ENCODE measurements at regions not wholly inside any gene's neighbourhood (a gene's known extent, or its start where the extent isn't known, plus 50 kb on each side); places are given as distances from the start of the nearest gene placed in this dataset.
"Not testable (repeated sequence)": the region's sequence is repeated elsewhere in the genome, so short reads cannot be mapped to it uniquely, and the experiment has no call there.

- H3K27me3 ChIP-seq (replicated peaks); H3K27ac ChIP-seq; DNase-seq; H3K36me3 ChIP-seq (replicated peaks); in situ Hi-C loops (cut with HindIII; ENCODE audit: low pct_ligation_motif_present, low sequenced_read_pairs); H3K4me3 ChIP-seq (ENCODE audit: low read depth, low read length): not testable (repeated sequence)
These were observed 76.4 kb upstream of the FRG2C start for GRCh38 chr3:75587695-75588094.

- DNase-seq; H3K27me3 ChIP-seq (replicated peaks); H3K27ac ChIP-seq; H3K36me3 ChIP-seq (replicated peaks); H3K4me3 ChIP-seq (ENCODE audit: low read depth, low read length); in situ Hi-C loops (cut with HindIII; ENCODE audit: low pct_ligation_motif_present, low sequenced_read_pairs): not testable (repeated sequence)
These were observed 73.7 kb upstream of the FRG2C start for GRCh38 chr3:75590382-75590781.

- H3K27ac ChIP-seq; H3K36me3 ChIP-seq (replicated peaks); DNase-seq; H3K27me3 ChIP-seq (replicated peaks); H3K4me3 ChIP-seq (ENCODE audit: low read depth, low read length); in situ Hi-C loops (cut with HindIII; ENCODE audit: low pct_ligation_motif_present, low sequenced_read_pairs): not testable (repeated sequence)
These were observed 59.7 kb upstream of the FRG2C start for GRCh38 chr3:75604286-75604934.

GRCh38 chr3:75607996-75608395 lies 56.1 kb upstream of the FRG2C start:
- DNase-seq; H3K27ac ChIP-seq; H3K36me3 ChIP-seq (replicated peaks); H3K27me3 ChIP-seq (replicated peaks); H3K4me3 ChIP-seq (ENCODE audit: low read depth, low read length); in situ Hi-C loops (cut with HindIII; ENCODE audit: low pct_ligation_motif_present, low sequenced_read_pairs): not testable (repeated sequence)

- in situ Hi-C loops (cut with HindIII; ENCODE audit: low pct_ligation_motif_present, low sequenced_read_pairs); H3K4me3 ChIP-seq (ENCODE audit: low read depth, low read length); DNase-seq; H3K36me3 ChIP-seq (replicated peaks); H3K27me3 ChIP-seq (replicated peaks); H3K27ac ChIP-seq: not testable (repeated sequence)
These were observed 54.5 kb upstream of the FRG2C start for GRCh38 chr3:75609598-75609997.

- Histone ChIP-seq H3K27ac (no peak overlapping the region), H3K4me3 (ENCODE audit: low read depth, low read length) (no peak overlapping the region), H3K27me3 (replicated peaks) (no peaks in the 10 kb centered on the region), H3K36me3 (replicated peaks) (no peaks in the 10 kb centered on the region)
- TF ChIP-seq CTCF (IDR thresholded peaks at IDR 0.05; ENCODE audit: low read depth, low read length, missing control alignments) = no peak
- DNase-seq = no peak
- in situ Hi-C loops (cut with HindIII; ENCODE audit: low pct_ligation_motif_present, low sequenced_read_pairs) = no loop called here
These were observed 53.4 kb upstream of the FRG2C start for GRCh38 chr3:75610773-75611172.

GRCh38 chr3:75611724-75612460 lies 52.2 kb upstream of the FRG2C start:
- DNase-seq; in situ Hi-C loops (cut with HindIII; ENCODE audit: low pct_ligation_motif_present, low sequenced_read_pairs); H3K36me3 ChIP-seq (replicated peaks); H3K27ac ChIP-seq; H3K27me3 ChIP-seq (replicated peaks); H3K4me3 ChIP-seq (ENCODE audit: low read depth, low read length): not testable (repeated sequence)

All from brain microvascular endothelial cell (primary cell).